ENCODE measurements at regions not wholly inside any gene's neighbourhood (a gene's known extent, or its start where the extent isn't known, plus 50 kb on each side); places are given as distances from the start of the nearest gene placed in this dataset.

GRCh38 chr10:83252596-83252995 lies 886.7 kb upstream of the GHITM start:
- no peak for DNase-seq
- H3K4me3 ChIP-seq: no peak overlapping the region
- intact Hi-C loops (cut with DNase I): no loop called here
- H3K27me3 ChIP-seq: no peaks in the 10 kb centered on the region
- H3K4me1 ChIP-seq (ENCODE audit: insufficient read depth): peaks cover 3% of the 10 kb centered on the region
- H3K36me3 ChIP-seq: no peaks in the 10 kb centered on the region
- TF ChIP-seq CTCF (IDR thresholded peaks at IDR 0.05): no peak
- no peak overlapping the region for H3K27ac ChIP-seq
- H3K9me3 ChIP-seq: peaks cover 0 to 9% of the 10 kb centered on the region in 2 donors

GRCh38 chr10:83253011-83253671 lies 886.2 kb upstream of the GHITM start:
- no peak overlapping the region for H3K27ac ChIP-seq
- no peak for DNase-seq
- no peak for TF ChIP-seq EP300 (IDR thresholded peaks at IDR 0.05)
- TF ChIP-seq POLR2A (IDR thresholded peaks at IDR 0.05): no peak
- no peak for TF ChIP-seq CTCF (IDR thresholded peaks at IDR 0.05)
- peaks cover 3% of the 10 kb centered on the region for H3K4me1 ChIP-seq (ENCODE audit: insufficient read depth)
- intact Hi-C loops (cut with DNase I): no loop called here
- 89 to 96% (median 90%) methylated on average over 1 of the region's 1 CpG for WGBS, 3 donors
- H3K27me3 ChIP-seq: no peaks in the 10 kb centered on the region
- H3K4me3 ChIP-seq: no peak overlapping the region
- peaks cover 0 to 9% of the 10 kb centered on the region in 2 donors for H3K9me3 ChIP-seq
- H3K36me3 ChIP-seq: no peaks in the 10 kb centered on the region

- no peaks in the 10 kb centered on the region for H3K27me3 ChIP-seq
- H3K9me3 ChIP-seq: peaks cover 0 to 9% of the 10 kb centered on the region in 2 donors
- intact Hi-C loops (cut with DNase I): no loop called here
- no peak overlapping the region for H3K4me3 ChIP-seq
- 52 to 93% (median 83%) methylated on average over 1 of the region's 1 CpG for WGBS, 3 donors
- no peak overlapping the region for H3K27ac ChIP-seq
- no peaks in the 10 kb centered on the region for H3K36me3 ChIP-seq
- H3K4me1 ChIP-seq (ENCODE audit: insufficient read depth): no peaks in the 10 kb centered on the region
- DNase-seq: no peak
- no peak for TF ChIP-seq CTCF (IDR thresholded peaks at IDR 0.05)
- no peak for TF ChIP-seq POLR2A (IDR thresholded peaks at IDR 0.05)
- TF ChIP-seq EP300 (IDR thresholded peaks at IDR 0.05): no peak
Measured at GRCh38 chr10:83254698-83255097, 884.6 kb upstream of the GHITM start.

- Histone ChIP-seq H3K4me1 (ENCODE audit: insufficient read depth) (no peaks in the 10 kb centered on the region), H3K27ac (no peak overlapping the region), H3K9me3 (no peaks in the 10 kb centered on the region), H3K4me3 (no peak overlapping the region), H3K36me3 (no peaks in the 10 kb centered on the region), H3K27me3 (no peaks in the 10 kb centered on the region)
- intact Hi-C loops (cut with DNase I): no loop called here
- no peak for DNase-seq
- no peak for TF ChIP-seq CTCF (IDR thresholded peaks at IDR 0.05)
- no peak for TF ChIP-seq POLR2A (IDR thresholded peaks at IDR 0.05)
- TF ChIP-seq EP300 (IDR thresholded peaks at IDR 0.05): no peak
- 73 to 79% (median 76%) methylated on average over 1 of the region's 1 CpG for WGBS, 3 donors
Measured at GRCh38 chr10:83262434-83262833, 876.9 kb upstream of the GHITM start.
